ENCODE measurements at regions not wholly inside any gene's neighbourhood (a gene's known extent, or its start where the extent isn't known, plus 50 kb on each side); places are given as distances from the start of the nearest gene placed in this dataset.

DNA sequence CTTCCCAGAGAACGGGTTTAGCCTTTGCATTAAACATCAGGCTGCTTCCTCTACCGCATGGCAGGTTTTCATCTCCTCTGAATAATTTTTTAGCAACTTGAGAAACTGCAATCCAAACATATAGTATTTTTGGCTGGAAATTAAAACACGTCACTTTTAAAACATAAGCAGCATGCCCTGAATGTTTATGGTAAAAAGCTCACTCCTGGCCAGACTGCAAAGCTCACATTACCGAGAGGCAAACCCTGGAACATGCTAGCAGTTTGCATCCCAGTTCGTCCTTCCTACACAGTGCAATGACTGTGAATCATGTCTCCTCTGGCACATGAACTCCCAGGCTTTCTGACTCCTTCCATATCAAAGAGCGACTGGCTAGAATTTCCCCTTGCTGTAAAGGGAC is 312.3 kb downstream of the RRAGC start:
- no peak for DNase-seq (ENCODE audit: low spot score)

DNA sequence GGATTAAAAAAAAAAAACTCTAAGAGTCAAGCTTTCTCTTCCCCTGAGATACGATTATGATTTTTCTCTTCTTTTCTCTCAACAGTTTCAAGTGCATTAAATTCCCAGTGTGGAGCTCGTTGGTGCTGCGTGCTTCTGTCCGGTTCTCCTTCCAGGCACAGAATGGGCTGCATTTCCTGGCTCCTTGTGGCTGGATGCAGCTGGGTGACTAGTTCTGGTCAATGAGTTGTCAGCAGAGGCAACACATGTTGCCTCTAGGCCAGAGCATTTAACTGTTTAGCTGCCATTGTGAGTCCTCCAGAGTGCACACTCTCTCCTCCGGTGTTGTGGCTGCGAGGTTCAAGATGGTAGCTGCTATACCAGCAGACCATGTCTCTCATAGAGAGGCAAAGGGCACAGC is 312.9 kb downstream of the RRAGC start:
- DNase-seq (ENCODE audit: low spot score): no peak

DNA sequence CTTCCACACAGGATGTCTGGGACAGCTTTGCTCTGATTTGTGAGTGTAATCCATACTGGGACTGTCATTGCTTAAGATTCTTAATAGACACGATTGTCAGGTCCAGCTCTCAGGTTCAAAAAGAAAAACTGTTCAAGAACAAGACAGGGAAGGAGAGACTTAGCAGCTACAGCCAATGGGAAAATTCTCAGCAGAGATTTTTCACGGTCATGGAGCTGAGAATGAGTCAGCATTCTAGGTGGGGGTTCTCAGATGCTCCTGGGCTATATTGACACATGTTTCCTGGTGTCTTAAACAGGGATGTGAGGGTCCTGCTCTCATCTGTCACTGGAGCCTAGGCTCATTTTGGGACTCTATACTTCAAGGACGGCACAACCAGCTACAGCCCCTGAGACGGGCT is 318.3 kb downstream of the RRAGC start:
- DNase-seq (ENCODE audit: low spot score): no peak

DNA sequence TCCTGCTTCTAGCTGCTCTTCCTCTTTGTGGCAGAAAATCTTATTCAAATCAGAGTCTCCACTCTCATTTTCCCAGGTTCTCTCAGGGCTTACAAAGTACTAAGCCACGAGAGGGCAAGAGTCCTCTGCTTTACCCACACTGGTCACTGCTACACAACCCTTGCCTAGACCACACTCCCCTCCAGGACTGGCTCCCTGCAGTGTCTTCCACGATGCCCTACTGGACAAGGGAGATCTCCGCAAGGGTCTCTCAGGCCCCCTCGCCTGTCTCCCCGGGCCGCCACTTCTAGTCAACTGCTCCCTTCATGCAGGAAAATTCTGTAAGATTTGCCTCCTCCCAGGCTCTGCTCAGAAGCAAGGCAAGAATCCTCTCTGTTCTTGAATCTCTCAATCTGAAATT is 319.6 kb downstream of the RRAGC start:
- no peak for DNase-seq (ENCODE audit: low spot score)

DNA sequence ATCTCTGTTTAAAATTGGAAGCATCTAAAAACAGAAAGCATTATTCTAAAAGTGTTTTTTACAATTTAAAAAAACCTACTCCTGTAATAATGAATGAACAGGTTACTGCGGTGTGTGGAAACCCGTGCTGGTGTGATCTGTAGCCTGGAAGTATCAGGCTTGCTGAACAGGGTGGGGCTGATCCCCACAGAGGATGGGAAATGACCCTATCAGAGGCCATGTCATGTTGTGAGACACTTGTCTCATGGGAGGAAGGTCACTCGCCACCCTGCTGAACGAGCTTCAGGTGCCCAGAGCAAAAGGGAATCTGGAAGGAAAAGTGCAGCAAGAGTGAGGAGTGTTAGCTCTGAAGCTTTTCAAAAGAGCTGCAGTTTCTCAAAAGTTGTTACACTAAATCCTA is 320.7 kb downstream of the RRAGC start:
- DNase-seq (ENCODE audit: low spot score): no peak

DNA sequence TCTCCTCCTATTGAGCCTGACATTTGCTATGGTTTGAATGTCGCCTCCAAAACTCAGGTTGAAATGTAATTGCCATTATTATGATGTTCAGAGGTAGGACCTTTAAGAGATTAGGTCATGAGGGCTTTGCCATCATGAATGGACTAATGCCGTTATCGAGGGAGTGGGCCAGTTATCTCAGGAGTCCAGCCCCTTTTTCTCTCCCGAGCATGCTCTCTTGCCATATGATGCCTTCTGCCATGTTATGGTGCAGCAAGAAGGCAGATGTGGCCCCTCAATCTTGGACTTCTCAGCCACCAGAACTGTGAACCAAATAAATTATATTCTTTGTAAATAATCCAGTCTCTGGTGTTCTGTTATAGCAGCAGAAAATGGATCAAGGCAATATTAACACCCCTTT is 323.5 kb downstream of the RRAGC start:
- no peak for DNase-seq (ENCODE audit: low spot score)

DNA sequence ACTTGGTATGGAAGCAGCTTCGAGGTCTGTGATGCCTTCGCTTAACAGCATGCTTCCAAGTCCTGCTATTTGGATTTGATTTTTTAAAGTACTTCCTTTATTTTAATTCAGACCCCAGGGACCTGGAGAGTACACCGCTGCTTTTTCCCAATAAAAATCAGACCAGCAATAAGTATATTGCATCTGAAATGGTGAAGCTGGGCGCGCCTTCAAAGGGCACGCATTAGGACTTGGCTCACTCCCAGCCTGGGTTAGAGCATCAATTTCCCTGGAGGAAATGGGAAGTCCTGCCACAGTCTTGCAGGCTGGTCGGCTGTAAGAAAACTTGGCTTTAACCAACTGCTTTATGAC is 325.1 kb downstream of the RRAGC start:
- DNase-seq (ENCODE audit: low spot score): peak; percentile 11

DNA sequence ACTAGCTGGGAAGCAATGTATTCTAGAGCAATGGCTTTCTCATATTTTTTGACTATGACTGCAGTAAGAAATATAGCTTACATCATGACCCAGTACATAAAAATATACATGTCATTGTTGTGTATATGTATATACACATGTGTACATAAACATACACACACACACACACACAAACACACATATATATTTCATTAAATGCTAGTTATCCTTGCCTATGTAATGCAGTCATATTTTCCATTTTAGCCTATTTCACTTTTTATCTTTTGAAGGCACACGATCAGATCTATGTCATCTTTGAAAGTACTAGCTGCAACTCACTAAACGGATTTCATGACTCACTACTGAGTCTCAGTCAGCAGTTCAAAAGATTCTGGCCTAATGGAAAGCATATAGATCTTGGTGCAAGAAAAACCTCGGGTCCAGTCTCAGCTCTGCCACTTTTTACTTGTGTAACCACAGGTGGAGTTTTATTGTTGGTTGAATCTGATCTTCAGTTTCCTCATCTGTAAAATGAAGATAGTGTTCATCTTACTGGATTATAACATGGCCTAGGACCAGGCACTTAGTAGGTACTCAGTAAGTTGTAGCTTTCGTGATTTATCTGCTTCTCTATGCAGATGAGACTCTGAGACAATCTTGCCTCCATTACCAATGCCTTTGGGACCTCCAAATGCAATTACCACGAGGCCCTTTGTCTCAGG is 325.6 kb downstream of the RRAGC start:
- peak; percentile 57 for DNase-seq (ENCODE audit: low spot score)

DNA sequence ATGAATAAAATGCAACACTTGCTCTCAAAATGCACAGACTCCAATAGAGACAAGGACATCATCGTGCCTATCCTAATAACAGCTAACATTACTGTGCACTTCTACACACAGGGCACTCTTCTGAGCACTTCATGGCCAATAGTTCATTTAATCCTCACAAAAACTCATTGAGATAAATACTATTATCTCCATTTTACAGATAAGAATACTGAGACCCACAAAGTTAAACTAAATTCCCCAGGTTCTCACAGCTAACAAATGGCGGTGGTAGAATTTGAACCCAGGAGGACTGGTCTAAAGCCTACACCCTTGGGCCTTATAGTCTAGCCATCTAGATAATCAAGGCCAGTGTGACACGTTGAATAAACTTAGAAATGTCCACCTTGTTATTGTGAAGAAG is 328.6 kb downstream of the RRAGC start:
- no peak for DNase-seq (ENCODE audit: low spot score)

DNA sequence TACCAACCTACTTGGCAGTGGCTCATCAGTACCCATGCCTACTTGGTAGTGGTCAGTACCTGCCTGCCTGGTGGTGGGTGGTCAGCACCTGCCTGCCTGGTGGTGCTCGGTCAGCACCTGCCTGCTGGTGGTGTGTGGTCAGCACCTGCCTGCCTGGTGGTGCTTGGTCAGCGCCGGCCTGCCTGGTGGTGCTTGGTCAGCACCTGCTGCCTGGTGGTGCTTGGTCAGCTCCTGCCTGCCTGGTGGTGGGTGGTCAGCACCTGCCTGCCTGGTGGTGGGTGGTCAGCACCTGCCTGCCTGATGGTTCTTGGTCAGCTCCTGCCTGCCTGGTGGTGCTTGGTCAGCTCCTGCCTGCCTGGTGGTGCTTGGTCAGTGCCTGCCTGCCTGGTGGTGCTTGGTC is 329.6 kb downstream of the RRAGC start:
- no peak for DNase-seq (ENCODE audit: low spot score)

DNA sequence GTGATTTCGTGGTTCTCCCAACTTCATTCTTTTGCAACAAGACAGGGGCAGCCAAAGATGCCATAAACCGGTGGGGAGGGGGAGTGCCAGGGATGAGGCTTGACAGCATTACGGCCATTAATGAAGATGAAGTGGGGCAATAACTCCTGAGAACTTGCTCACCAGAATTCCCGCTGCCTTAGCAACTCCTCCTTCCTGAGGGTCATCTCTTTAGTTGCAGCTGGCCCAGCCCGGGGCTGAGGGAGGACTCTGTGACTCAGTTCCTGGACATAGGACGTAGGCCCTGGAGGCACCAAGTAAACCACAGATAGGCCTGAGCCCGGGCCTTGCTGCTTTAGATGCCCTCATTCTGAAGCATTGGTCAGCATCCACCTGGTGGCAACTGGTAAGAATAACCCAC is 330.2 kb downstream of the RRAGC start:
- DNase-seq (ENCODE audit: low spot score): no peak

DNA sequence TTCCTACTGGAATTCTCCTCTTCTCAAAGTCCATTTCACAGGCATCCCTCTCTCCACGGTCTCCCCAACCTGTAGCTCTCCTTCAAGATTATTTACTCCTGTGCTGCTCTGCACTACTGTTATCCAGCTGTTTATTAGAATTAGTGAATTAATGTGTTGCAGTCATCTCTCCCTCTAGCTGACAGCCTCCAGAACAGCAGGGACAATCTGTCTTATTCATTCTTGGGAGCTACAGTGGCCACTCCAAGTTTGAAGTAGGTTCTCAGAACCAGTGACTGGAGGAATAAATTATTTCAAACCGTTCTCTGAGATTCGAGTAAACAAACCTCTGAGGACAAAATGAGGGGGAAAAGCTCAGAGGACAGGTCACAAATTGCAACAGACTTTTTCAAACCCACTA is 330.9 kb downstream of the RRAGC start:
- DNase-seq (ENCODE audit: low spot score): no peak

DNA sequence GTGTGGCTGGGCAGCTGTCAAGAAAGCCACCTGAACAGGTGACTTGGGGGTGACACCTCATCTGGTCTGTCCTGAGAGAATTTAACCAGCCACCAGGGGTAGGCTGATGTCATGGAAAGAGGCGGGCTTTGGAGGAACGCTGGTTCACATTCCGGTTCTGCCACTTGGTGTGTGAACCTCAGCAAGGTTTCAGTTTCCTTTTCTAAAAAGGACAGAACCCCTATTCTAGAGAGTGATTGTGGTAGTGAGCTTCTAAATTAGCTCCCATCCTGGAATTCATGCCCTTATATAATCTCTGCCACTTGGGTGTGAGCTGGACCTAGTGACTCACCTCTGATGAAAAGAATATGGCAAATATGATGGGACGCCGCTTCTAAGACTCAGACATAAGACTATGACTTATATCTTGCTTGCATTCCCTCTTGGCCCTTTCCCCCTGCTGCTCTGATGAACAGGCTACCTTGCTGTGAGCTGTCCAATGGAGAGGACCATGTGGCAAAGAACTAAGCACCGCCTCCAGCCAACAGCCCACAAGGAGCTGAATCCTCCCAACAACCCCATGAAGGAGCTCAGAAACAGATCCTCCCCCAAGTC is 332.1 kb downstream of the RRAGC start:
- no peak for DNase-seq (ENCODE audit: low spot score)

DNA sequence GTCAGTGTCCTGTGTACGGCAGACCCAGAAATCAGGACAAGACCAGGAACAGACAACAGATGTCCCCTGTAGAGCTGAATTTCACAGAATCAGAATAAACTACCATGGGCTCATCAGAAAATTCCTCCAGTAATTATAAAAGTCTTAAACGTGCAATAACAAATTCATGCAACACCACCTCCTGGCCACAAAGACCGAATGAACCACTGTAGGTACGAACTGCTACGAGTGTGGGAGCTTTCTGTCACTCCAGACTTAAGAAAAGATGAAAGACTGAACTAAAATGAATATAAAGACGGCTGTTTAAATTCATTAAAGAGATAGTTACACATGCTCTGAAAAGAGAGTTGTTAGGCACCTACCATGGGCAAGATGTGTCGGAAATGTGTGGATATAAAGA is 333.5 kb downstream of the RRAGC start:
- no peak for DNase-seq (ENCODE audit: low spot score)

DNA sequence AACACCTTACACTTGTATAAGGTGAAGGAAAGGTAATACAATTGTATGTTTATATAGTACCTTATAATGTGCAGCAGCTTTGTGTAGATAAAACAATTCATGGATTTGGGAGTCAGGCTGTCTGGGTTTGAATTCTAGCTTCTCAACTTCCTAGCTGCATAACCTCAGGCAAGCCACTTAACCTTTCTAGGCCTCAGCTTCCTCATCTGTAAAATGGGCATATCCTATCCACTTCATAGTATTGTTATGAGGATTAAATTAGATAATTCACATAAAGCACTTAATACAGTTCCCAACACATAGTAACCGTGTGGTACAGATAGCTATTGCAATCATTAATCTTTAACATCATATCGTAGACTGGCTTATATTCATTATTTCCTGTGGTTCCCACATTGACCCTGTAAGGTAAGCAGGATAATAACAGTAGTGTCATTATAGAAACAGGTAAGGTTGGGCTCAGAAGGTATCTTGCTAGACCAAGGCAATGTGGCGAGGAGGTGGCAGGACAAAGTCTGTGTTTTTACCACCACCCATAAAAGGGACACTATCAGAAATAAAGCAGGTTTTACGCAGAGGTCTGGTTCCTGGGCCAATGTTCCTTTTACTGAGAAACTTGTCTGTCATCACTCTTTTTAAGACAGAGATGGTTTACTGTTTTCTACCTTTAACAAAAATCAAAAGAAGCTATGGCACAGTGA is 334.1 kb downstream of the RRAGC start:
- DNase-seq (ENCODE audit: low spot score): no peak

DNA sequence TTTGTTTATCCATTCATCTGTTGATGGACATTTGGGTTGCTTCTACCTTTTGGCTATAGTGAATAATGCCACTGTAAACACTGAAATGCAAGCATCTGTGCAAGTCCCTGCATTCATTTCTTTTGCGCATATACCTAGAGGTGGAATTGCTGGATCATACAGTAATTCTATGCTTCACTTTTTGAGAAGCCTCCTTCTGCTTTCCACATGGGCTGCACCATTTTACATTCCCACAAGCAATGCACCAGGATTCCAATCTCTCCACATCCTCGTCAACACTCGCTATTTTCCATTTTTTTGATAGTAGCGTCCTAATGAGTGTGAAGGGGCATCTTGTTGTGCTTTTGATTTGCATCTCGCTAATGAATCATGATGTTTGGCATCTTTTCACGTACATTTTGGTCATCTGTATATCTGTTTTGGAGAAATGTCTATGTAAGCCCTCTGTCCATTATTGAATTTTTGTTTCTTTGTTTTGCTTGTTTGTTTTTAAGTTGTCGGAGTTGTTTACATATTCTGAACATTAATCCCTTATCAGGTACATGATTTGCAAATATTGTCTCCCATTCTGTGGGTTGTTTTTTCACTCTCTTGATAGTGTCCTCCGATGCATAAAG is 335.4 kb downstream of the RRAGC start:
- no peak for DNase-seq (ENCODE audit: low spot score)

DNA sequence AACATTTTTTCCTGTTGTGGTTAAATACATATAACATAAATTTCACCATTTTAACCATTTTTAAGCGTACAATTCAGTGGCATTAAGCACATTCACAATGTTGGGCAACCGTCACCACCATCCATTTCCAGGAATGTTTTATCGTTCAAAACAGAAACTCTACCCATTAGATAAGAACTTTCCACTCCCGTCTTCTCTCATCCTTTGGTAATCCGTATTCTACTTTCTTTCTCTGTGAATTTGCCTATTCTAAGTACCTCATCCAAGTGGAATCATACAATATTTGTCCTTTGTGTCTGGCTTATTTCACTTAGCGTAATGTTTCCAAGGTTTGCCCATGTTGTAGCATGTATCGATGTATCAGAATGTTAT is 336.0 kb downstream of the RRAGC start:
- DNase-seq (ENCODE audit: low spot score): no peak

DNA sequence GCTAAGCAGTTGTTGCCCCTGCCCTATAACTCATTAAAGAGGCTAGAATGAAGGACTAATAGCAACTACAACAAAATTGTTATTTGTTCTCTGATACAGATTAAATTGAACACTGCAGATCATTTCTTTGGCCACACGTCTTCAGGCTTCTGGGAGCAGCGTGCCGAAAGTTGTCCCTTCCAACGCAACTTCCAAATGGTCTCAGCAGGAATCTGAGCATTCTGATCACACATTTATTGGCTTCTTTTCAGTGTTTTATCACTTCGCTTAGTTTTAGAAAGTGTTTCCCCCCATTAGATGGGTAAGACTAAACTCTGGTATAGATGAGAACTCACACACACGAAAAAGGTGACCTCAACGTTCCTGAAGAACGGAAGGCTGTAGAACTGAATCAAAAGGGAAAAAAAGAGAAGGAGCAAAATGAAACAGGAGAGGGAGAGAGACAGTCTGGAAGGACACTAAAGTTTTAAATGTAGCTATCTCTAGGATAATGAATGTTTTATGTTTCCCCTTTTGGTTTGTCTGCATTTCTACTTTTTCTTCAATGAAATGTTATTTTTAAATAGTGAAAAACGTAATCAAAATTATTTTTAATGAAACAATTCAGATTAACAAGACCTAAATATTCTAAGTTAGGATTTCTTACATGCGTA is 336.5 kb downstream of the RRAGC start:
- no peak for DNase-seq (ENCODE audit: low spot score)

DNA sequence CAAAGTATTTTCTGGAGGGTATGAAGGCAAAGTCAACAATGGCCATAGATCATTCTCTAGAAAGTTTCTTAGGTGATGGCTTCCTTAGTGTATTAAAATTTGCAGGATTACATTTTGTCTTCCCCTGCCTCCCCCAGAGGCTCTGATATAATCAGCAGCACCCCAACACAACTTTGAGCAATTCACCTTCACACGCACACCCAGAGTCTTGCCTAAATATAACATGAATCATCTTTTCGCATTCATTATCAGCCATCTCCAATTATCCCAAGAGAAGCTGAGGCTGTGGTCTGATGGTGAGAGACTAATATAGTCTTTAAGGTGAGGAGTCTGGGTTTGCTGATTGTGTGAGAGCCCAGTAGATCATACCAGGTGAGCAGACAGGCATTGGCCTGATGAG is 343.0 kb downstream of the RRAGC start:
- no peak for DNase-seq (ENCODE audit: low spot score)

DNA sequence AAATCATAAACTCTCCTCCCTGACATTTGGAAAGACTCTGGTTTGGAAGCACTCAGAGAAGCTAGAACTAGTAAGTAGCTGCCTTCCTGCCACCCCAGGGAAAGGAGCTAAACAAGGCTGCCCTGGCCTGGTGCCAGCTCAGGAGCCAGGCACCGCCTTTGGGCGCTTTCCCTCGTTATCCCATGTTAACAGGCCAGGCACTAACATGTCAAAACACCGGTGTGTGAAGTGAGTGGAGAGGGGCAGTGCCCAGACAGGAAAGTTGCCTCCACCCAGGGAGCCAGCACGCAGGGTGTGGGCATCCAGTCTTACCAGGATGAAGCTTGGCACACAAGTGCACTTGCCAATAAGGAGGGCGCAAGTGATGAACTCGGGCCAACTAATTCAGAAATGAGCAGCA is 346.8 kb downstream of the RRAGC start:
- DNase-seq (ENCODE audit: low spot score): no peak

DNA sequence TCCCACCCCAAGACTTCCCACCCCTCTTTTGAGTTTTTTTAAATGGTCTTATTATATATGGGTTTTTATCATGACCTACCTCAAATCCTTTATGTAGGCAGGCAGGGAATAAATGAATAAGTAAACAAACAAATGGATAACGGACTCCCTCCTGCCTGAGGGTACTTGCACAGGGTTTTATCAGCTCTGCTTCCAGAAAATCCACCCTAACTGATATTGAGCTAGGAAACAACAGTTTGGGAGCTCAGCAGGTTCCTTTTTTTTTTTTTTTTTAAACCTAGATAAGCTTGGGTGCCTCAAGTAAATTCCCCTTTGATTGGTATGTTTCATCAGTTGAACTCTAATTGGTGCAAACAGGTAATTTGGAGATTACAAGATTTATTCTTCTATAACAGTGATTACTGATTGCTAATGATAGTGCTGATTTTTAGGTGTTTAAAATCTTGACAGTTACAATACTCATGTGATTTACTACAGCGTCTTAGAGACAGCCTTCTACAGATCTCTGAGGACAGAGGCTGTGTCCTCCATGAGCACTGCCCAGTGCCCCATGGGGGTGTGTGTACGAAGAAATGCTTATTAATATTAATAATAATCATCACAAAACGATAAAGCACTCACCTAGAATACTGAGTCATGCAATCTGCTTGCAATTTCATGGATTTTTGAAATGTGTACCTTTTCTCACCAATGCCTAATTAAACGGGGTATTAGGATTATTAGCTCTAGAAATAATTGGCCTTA is 347.4 kb downstream of the RRAGC start:
- no peak for DNase-seq (ENCODE audit: low spot score)

DNA sequence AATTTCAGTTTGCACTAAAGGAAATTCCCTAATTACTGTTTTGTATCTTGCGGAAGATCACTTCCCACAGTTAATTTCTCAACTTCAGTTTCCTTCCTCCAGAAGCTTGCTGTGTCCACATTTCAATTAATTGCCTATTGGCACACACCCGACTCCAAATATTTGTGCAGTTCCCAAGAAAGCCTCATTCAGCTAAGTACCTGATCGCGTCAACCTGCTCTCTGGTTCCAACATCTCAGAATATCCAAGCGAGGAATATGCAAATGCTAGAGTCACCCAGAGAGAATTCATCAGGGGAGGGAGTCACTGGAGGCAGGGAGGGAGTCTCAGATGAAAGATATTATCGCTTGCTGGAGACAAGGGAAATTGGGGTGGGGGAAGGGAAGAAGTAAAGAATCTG is 351.3 kb downstream of the RRAGC start:
- DNase-seq (ENCODE audit: low spot score): no peak

Measured in umbilical cord (tissue), 1 donor.